ENCODE measurements at regions not wholly inside any gene's neighbourhood (a gene's known extent, or its start where the extent isn't known, plus 50 kb on each side); places are given as distances from the start of the nearest gene placed in this dataset.

DNA sequence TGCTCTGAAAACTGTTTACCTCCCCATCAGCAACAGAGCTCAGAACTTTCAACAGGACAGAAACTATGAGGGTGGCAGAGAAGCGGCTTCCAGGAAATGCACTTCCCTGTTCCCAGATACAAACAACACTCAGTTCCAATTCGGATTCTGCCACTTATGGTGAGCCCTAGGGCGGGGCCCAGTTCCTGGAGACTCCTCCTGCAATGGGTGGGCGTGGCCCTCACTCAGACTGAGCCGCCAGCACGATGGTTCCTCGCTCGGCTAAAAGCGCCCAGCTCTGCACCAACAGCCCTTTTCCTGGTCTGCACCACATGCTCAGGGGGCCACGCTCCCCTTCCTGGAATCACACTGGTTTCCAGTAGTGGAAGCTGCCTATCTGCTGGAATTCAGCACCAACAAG is 314.1 kb downstream of the CTTN start:
- ATAC-seq (ENCODE audit: insufficient read depth, low FRiP score) = no peak
- no peak overlapping the region for H3K4me3 ChIP-seq
- DNase-seq = peak in 1 of 3 donors; percentile 10
- peaks cover 0 to 10% (median 0%) of the 10 kb centered on the region in 5 donors for H3K4me1 ChIP-seq (ENCODE audit: control insufficient read depth in 5 of 5, insufficient read depth in 5 of 5, low read length in 5 of 5)
- peaks cover 0 to 5% (median 5%) of the 10 kb centered on the region in 3 donors for H3K27me3 ChIP-seq (ENCODE audit: control insufficient read depth in 3 of 3, insufficient read depth in 3 of 3, low read length in 2 of 3)
- TF ChIP-seq, protein P1, sequence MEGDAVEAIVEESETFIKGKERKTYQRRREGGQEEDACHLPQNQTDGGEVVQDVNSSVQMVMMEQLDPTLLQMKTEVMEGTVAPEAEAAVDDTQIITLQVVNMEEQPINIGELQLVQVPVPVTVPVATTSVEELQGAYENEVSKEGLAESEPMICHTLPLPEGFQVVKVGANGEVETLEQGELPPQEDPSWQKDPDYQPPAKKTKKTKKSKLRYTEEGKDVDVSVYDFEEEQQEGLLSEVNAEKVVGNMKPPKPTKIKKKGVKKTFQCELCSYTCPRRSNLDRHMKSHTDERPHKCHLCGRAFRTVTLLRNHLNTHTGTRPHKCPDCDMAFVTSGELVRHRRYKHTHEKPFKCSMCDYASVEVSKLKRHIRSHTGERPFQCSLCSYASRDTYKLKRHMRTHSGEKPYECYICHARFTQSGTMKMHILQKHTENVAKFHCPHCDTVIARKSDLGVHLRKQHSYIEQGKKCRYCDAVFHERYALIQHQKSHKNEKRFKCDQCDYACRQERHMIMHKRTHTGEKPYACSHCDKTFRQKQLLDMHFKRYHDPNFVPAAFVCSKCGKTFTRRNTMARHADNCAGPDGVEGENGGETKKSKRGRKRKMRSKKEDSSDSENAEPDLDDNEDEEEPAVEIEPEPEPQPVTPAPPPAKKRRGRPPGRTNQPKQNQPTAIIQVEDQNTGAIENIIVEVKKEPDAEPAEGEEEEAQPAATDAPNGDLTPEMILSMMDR (IDR thresholded peaks at IDR 0.05; ENCODE audit: control extremely low read depth, extremely low read depth) = no peak
- H3K36me3 ChIP-seq (ENCODE audit: control insufficient read depth in 4 of 4, insufficient read depth in 4 of 4, low read length in 4 of 4) = no peaks in the 10 kb centered on the region
- H3K9me3 ChIP-seq (ENCODE audit: control insufficient read depth in 4 of 4, insufficient read depth in 3 of 4, low read length in 3 of 4) = no peaks in the 10 kb centered on the region
- no peak overlapping the region for H3K27ac ChIP-seq (ENCODE audit: low read depth in 1 of 2, low read length in 1 of 2)
- no peak overlapping the region for H3K9ac ChIP-seq (ENCODE audit: insufficient read depth in 1 of 2, low read length in 2 of 2)
- 54 to 58% methylated on average over 10 of the region's 10 CpGs for WGBS, 2 donors

DNA sequence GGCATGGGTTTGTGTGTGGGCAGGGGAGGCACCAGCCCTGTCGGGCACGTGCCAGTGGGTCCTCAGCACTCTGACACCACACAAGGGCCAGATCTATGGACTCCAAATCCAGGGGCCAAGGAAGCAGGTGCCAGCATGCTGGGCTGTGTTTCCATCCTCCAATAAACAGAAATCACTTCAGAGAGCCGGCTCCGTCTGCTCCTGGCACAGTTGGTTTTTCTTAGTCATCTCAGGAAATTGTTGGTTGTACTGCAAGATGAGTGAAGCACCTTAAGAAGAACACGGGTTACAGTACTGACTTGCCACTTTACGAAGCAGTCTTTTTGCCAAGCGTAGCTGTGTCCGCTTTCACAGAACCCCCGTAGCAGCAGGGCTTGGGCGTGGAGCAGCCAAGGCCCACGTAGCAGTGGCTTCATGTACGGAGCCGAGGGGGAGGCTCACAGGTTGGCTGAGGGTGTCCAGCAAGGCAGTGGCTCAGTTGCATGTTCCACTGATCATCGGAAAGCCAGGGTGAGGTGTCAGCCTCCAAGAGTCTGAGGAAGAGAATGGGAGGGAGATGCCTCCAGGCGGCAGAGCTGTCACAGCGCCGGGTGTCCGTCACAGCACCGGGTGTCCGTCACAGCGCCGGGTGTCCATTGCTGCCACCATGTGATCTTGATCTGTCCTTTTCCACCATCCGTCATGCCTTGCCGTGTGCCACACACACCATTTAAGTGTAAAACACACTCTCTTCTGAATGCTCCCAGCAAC is 314.9 kb downstream of the CTTN start:
- DNase-seq = no peak
- WGBS, 2 donors = 87 to 88% methylated on average over 24 of the region's 24 CpGs
- Histone ChIP-seq H3K36me3 (ENCODE audit: control insufficient read depth in 4 of 4, insufficient read depth in 4 of 4, low read length in 4 of 4) (no peaks in the 10 kb centered on the region), H3K27ac (ENCODE audit: low read depth in 1 of 2, low read length in 1 of 2) (no peak overlapping the region), H3K4me3 (no peak overlapping the region), H3K9me3 (ENCODE audit: control insufficient read depth in 4 of 4, insufficient read depth in 3 of 4, low read length in 3 of 4) (no peaks in the 10 kb centered on the region), H3K4me1 (ENCODE audit: control insufficient read depth in 5 of 5, insufficient read depth in 5 of 5, low read length in 5 of 5) (peaks cover 0 to 10% (median 0%) of the 10 kb centered on the region in 5 donors), H3K27me3 (ENCODE audit: control insufficient read depth in 3 of 3, insufficient read depth in 3 of 3, low read length in 2 of 3) (peaks cover 0 to 5% (median 5%) of the 10 kb centered on the region in 3 donors), H3K9ac (ENCODE audit: insufficient read depth in 1 of 2, low read length in 2 of 2) (no peak overlapping the region)
- no peak for ATAC-seq (ENCODE audit: insufficient read depth, low FRiP score)
- TF ChIP-seq, protein P1 (IDR thresholded peaks at IDR 0.05; ENCODE audit: control extremely low read depth, extremely low read depth) = no peak

DNA sequence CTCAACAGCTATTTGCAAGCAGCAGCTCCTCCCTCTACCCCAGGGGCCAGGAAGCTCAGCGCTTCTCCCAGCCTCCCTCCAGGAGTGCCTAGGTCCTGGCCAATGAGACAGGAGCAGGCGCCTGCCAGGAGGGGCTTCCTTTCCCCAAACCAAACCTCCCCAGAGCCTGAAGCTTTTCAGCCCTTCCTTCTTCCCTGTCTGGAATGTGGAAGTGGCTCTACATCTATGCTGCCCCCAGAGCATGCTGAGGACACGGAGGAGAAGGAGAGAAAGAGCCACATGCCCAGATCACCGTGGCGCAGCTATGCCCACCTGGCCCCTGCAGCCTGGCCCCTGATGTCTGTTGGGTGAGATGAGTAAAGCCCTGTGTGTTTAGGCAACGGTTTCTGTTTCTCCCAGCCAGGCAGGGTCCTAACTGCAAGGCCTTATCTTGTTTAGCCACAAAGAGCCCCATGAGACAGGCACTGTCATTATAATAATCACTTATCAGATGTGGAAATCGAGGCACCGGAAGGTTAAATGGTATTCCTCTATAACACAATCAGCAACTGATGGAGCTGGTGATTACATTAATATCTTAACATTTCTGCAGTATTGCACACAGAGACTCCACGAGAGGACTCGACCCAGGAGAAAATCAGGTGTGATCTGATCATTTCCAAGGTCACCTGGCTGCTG is 315.8 kb downstream of the CTTN start:
- H3K4me1 ChIP-seq (ENCODE audit: control insufficient read depth in 5 of 5, insufficient read depth in 5 of 5, low read length in 5 of 5) = peaks cover 0 to 10% (median 0%) of the 10 kb centered on the region in 5 donors
- WGBS, 2 donors = 57 to 70% methylated on average over 9 to 10 of the region's 10 CpGs
- TF ChIP-seq, protein P1 (IDR thresholded peaks at IDR 0.05; ENCODE audit: control extremely low read depth, extremely low read depth) = no peak
- peaks cover 0 to 5% (median 5%) of the 10 kb centered on the region in 3 donors for H3K27me3 ChIP-seq (ENCODE audit: control insufficient read depth in 3 of 3, insufficient read depth in 3 of 3, low read length in 2 of 3)
- no peak overlapping the region for H3K27ac ChIP-seq (ENCODE audit: low read depth in 1 of 2, low read length in 1 of 2)
- peak in 1 of 3 donors; percentile 4 for DNase-seq
- H3K4me3 ChIP-seq = no peak overlapping the region
- H3K9ac ChIP-seq (ENCODE audit: insufficient read depth in 1 of 2, low read length in 2 of 2) = no peak overlapping the region
- no peaks in the 10 kb centered on the region for H3K9me3 ChIP-seq (ENCODE audit: control insufficient read depth in 4 of 4, insufficient read depth in 3 of 4, low read length in 3 of 4)
- ATAC-seq (ENCODE audit: insufficient read depth, low FRiP score) = no peak
- H3K36me3 ChIP-seq (ENCODE audit: control insufficient read depth in 4 of 4, insufficient read depth in 4 of 4, low read length in 4 of 4) = no peaks in the 10 kb centered on the region

Measured in lung (tissue), 11 donors.